Neutrophil (primary cell): ENCODE measurements at regions not wholly inside any gene's neighbourhood (a gene's known extent, or its start where the extent isn't known, plus 50 kb on each side); places are given as distances from the start of the nearest gene placed in this dataset.

Experiments used
- H3K27ac ChIP-seq: fragments of 200-600 bp; sonication (generic); 2 replicates; pipeline ENCODE4 v1.5.1; 2016; ENCODE audit warnings: mild to moderate bottlenecking, moderate library complexity
- H3K27me3 ChIP-seq: fragments of 200-600 bp; sonication (generic); 2 replicates; pipeline ENCODE4 v1.6.0; 2016; ENCODE audit warnings: mild to moderate bottlenecking
- H3K36me3 ChIP-seq: fragments of 200-600 bp; sonication (generic); 2 replicates; pipeline ENCODE4 v1.5.1; 2017
- H3K4me1 ChIP-seq, 2 experiments: fragments of 200-600 bp in 1 of 2; sonication (generic) in 1 of 2; 1 replicate in 1 of 2; 2 replicates in 1 of 2; pipeline versions ENCODE4 v1.5.1 to v1.6.1; 2013 to 2016; ENCODE audit warnings: low read depth in 1 of 2, low read length in 1 of 2, mild to moderate bottlenecking in 1 of 2, moderate library complexity in 1 of 2; ENCODE audit not compliant: control insufficient read depth in 1 of 2, insufficient read depth in 1 of 2
- H3K4me3 ChIP-seq, 2 experiments: fragments of 200-600 bp in 1 of 2; sonication (generic) in 1 of 2; 1 replicate in 1 of 2; 2 replicates in 1 of 2; pipeline ENCODE4 v1.5.1; 2013 to 2016; ENCODE audit warnings: low read depth in 1 of 2, low read length in 1 of 2, mild to moderate bottlenecking in 1 of 2, moderate library complexity in 1 of 2
- H3K9me3 ChIP-seq: fragments of 200-600 bp; sonication (generic); 2 replicates; pipeline ENCODE4 v1.5.1; 2016
- CTCF ChIP-seq: fragments of 200-600 bp; sonication (generic); IDR thresholded peaks from 2 replicates; pipeline ENCODE4 v1.5.1; 2016; ENCODE audit warnings: antibody characterized with exemption

GRCh38 chr12:75709503-75709902 is 198.1 kb upstream of the KRR1 start:
- Histone ChIP-seq H3K9me3 (no peaks in the 10 kb centered on the region), H3K4me1 (no peaks in the 10 kb centered on the region), H3K27ac (no peak overlapping the region), H3K27me3 (no peaks in the 10 kb centered on the region), H3K4me3 (no peak overlapping the region), H3K36me3 (no peaks in the 10 kb centered on the region)
- TF ChIP-seq CTCF: no peak

GRCh38 chr12:75708802-75709201 is 197.4 kb upstream of the KRR1 start:
- H3K9me3 ChIP-seq: no peaks in the 10 kb centered on the region
- no peak overlapping the region for H3K4me3 ChIP-seq

DNA sequence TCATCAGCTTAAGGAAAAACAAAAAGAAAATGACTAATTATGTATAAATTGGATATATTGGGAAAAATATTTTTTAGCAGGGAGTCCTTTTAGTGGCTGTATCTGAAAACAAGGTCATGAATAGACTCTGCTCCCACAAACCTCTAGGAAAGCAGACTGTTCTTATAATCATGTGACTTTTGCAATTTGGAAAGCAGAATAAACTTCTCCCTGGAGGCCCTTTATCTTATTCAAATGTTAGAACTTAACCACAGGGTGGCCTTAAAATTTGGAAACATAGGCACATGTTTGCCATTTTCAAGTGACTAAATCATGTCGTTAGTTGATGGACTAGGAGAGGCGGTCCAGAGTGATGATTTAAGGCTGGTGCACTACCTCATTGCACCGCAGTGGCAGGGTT is 196.6 kb upstream of the KRR1 start:
- H3K4me1 ChIP-seq: no peaks in the 10 kb centered on the region
- no peak overlapping the region for H3K27ac ChIP-seq
- no peaks in the 10 kb centered on the region for H3K36me3 ChIP-seq
- H3K4me3 ChIP-seq: no peak overlapping the region
- H3K9me3 ChIP-seq: no peaks in the 10 kb centered on the region
- H3K27me3 ChIP-seq: no peaks in the 10 kb centered on the region
- TF ChIP-seq CTCF: no peak

More at GRCh38 chr12:75708802-75709201, 197.4 kb upstream of the KRR1 start:
- Histone ChIP-seq H3K27ac (no peak overlapping the region), H3K36me3 (no peaks in the 10 kb centered on the region), H3K27me3 (no peaks in the 10 kb centered on the region), H3K4me1 (no peaks in the 10 kb centered on the region)
- TF ChIP-seq CTCF: no peak

DNA sequence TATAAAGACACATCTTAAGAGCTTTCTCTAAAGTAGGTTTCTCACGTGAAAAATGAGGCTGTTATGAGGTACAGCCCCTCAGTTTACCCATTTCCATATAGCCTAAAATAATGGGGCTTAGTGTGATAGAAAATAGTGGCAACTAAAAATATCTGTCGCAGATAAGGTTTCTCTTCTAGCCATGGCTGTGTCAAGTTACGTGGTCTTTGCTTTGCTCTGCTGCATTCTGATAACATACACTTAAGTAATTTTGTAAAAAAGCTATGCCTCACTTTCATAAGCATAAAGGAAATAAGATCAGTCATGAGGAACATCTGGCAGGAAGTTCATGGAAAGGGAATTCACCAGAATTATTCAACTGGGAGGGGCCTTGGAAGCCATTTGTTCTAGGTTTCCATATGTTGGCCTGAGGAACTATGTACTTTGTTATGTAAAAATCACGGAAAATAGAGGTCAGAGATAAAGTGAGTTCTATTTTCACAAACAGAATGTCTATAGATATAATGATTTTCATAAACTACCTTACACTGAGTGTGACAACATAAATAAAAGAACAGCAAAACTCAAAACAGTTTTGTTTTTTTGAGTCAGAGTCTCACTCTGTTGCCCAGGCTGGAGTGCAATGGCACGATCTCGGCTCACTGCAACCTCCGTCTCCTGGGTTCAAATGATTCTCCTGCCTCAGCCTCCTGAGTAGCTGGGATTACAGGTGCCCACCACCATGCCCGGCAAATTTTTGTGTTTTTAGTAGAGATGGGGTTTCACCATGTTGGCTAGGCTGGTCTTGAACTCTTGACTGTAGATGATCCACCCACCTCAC is 195.6 kb upstream of the KRR1 start:
- Histone ChIP-seq H3K9me3 (no peaks in the 10 kb centered on the region), H3K4me3 (no peak overlapping the region), H3K4me1 (no peaks in the 10 kb centered on the region), H3K27me3 (no peaks in the 10 kb centered on the region), H3K36me3 (no peaks in the 10 kb centered on the region), H3K27ac (no peak overlapping the region)
- no peak for TF ChIP-seq CTCF

DNA sequence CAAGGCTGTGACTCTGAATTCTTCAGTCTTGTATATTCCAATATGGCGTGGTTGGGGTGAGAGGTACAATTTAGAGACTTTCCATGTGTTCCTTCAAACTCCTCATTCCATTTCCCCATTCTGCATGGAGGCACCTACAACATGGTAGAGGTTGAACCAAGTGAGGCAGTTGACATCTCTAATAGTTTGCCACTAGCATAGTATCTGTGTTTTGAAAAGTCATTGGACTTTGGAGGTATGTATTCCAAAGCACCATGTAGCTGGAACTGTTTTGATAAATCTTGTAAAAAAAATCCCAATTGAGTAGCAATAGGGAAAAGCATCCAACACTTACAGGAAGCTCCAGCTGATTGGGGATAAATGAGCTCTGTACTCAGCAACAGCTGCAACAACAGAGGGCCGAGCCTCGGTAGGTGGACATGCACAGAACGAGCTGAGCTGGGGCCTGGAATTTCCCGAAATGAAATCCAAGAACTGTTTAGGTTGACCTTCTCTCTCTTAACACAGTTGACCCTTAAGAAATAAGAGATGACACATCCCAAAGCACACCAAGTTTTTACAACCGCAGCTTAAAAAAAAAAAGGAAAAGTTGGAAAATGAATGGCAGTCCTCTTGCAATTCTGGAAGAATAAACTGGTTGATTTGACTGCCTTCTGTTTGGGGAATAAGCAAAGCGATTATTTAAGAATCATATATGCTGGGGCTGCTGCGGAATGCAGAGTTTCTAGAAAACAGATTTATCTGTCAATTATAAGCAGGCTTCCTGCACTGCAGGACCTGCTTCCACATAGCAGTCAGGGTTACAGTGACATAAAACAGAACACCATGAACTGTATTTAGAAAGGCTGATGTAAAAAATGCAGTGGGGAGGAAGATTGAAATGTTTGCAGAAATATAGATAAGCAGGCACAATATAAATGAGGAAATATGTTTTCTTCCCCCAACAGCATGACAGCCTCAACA is 194.6 kb upstream of the KRR1 start:
- Histone ChIP-seq H3K4me1 (no peaks in the 10 kb centered on the region), H3K4me3 (no peak overlapping the region), H3K27me3 (no peaks in the 10 kb centered on the region), H3K36me3 (no peaks in the 10 kb centered on the region), H3K27ac (no peak overlapping the region), H3K9me3 (no peaks in the 10 kb centered on the region)
- TF ChIP-seq CTCF: no peak
